ENCODE measurements at regions not wholly inside any gene's neighbourhood (a gene's known extent, or its start where the extent isn't known, plus 50 kb on each side); places are given as distances from the start of the nearest gene placed in this dataset.

DNA sequence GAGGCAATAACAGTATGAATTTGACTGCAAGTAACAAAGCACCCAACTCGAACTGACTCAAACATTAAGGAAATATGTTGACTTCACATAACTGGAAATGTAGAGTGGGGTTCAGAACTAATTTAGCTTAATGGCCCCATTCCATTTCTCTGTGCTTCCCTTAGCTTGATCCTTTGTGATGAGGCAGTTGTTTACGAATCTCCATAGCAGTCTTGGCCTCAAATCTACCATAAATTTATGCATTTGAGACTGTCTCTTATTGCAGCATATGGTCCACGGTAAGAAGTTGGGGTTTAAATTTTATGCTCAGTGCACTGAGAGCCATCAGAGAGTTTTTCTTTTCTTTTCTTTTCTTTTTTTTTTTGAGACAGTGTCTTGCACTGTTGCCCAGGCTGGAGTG is 148.7 kb upstream of the POU1F1 start:
- H2AFZ ChIP-seq (ENCODE audit: low read depth, low read length): no peak overlapping the region
- no peak overlapping the region for H3K9ac ChIP-seq (ENCODE audit: low read length)
- no peaks in the 10 kb centered on the region for H3K9me3 ChIP-seq (ENCODE audit: low read length)
- TF ChIP-seq, protein P1, sequence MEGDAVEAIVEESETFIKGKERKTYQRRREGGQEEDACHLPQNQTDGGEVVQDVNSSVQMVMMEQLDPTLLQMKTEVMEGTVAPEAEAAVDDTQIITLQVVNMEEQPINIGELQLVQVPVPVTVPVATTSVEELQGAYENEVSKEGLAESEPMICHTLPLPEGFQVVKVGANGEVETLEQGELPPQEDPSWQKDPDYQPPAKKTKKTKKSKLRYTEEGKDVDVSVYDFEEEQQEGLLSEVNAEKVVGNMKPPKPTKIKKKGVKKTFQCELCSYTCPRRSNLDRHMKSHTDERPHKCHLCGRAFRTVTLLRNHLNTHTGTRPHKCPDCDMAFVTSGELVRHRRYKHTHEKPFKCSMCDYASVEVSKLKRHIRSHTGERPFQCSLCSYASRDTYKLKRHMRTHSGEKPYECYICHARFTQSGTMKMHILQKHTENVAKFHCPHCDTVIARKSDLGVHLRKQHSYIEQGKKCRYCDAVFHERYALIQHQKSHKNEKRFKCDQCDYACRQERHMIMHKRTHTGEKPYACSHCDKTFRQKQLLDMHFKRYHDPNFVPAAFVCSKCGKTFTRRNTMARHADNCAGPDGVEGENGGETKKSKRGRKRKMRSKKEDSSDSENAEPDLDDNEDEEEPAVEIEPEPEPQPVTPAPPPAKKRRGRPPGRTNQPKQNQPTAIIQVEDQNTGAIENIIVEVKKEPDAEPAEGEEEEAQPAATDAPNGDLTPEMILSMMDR (IDR thresholded peaks at IDR 0.05; ENCODE audit: poor library complexity, severe bottlenecking): no peak
- TF ChIP-seq POLR2AphosphoS5 (IDR thresholded peaks at IDR 0.05): no peak
- TF ChIP-seq, protein P2, sequence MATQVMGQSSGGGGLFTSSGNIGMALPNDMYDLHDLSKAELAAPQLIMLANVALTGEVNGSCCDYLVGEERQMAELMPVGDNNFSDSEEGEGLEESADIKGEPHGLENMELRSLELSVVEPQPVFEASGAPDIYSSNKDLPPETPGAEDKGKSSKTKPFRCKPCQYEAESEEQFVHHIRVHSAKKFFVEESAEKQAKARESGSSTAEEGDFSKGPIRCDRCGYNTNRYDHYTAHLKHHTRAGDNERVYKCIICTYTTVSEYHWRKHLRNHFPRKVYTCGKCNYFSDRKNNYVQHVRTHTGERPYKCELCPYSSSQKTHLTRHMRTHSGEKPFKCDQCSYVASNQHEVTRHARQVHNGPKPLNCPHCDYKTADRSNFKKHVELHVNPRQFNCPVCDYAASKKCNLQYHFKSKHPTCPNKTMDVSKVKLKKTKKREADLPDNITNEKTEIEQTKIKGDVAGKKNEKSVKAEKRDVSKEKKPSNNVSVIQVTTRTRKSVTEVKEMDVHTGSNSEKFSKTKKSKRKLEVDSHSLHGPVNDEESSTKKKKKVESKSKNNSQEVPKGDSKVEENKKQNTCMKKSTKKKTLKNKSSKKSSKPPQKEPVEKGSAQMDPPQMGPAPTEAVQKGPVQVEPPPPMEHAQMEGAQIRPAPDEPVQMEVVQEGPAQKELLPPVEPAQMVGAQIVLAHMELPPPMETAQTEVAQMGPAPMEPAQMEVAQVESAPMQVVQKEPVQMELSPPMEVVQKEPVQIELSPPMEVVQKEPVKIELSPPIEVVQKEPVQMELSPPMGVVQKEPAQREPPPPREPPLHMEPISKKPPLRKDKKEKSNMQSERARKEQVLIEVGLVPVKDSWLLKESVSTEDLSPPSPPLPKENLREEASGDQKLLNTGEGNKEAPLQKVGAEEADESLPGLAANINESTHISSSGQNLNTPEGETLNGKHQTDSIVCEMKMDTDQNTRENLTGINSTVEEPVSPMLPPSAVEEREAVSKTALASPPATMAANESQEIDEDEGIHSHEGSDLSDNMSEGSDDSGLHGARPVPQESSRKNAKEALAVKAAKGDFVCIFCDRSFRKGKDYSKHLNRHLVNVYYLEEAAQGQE (IDR thresholded peaks at IDR 0.05; ENCODE audit: borderline replicate concordance): no peak
- no peaks in the 10 kb centered on the region for H3K9me2 ChIP-seq (ENCODE audit: insufficient read depth, low read length)
- no peaks in the 10 kb centered on the region for H3K79me2 ChIP-seq (replicated peaks; ENCODE audit: insufficient read depth, low read length)
- no peaks in the 10 kb centered on the region for H3K36me3 ChIP-seq (ENCODE audit: insufficient read depth, low read length)
- no peaks in the 10 kb centered on the region for H3K27me3 ChIP-seq (ENCODE audit: insufficient read depth, low read depth, low read length)
- H3K27ac ChIP-seq (ENCODE audit: low read length): no peak overlapping the region
- H3K4me2 ChIP-seq (ENCODE audit: low read length): no peak overlapping the region
- no peaks in the 10 kb centered on the region for H4K20me1 ChIP-seq (ENCODE audit: insufficient read depth)
- H3F3A ChIP-seq (ENCODE audit: insufficient read depth, low read length, poor library complexity, severe bottlenecking): no peaks in the 10 kb centered on the region
- no peak overlapping the region for H3K4me3 ChIP-seq (ENCODE audit: low read length)

DNA sequence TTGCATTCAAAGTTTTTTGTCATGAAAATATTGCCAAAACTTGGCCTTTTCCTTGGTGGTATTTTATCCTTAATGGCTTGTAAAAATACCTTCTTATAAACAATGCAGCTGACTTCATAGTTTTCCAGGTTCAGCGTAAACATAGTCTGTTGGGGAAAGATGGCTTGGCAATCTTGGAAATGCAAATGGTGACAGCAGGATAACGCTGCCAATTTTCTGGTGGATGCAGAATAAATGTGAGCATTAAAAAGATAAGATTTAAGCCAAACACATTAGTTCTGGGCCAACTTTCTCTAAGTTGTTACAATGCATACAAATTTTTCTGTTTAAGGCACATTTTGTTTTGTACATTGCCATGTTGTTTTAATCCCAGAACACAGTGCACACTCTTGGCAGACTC is 147.0 kb upstream of the POU1F1 start:
- Histone ChIP-seq H3K4me2 (ENCODE audit: low read length) (no peak overlapping the region), H3K36me3 (ENCODE audit: insufficient read depth, low read length) (no peaks in the 10 kb centered on the region), H3K27me3 (ENCODE audit: insufficient read depth, low read depth, low read length) (no peaks in the 10 kb centered on the region), H3F3A (ENCODE audit: insufficient read depth, low read length, poor library complexity, severe bottlenecking) (no peaks in the 10 kb centered on the region), H2AFZ (ENCODE audit: low read depth, low read length) (no peak overlapping the region), H3K9me3 (ENCODE audit: low read length) (no peaks in the 10 kb centered on the region), H3K9ac (ENCODE audit: low read length) (no peak overlapping the region), H3K27ac (ENCODE audit: low read length) (no peak overlapping the region), H3K9me2 (ENCODE audit: insufficient read depth, low read length) (no peaks in the 10 kb centered on the region), H3K4me3 (ENCODE audit: low read length) (no peak overlapping the region), H3K79me2 (replicated peaks; ENCODE audit: insufficient read depth, low read length) (no peaks in the 10 kb centered on the region), H4K20me1 (ENCODE audit: insufficient read depth) (no peaks in the 10 kb centered on the region)
- TF ChIP-seq MXI1 (conservative IDR thresholded peaks at IDR 0.05; ENCODE audit: poor library complexity, severe bottlenecking) (no peak), SMC3 (conservative IDR thresholded peaks at IDR 0.05; ENCODE audit: poor library complexity) (no peak), TAF1 (IDR thresholded peaks at IDR 0.05; ENCODE audit: low read depth) (no peak), POLR2AphosphoS5 (IDR thresholded peaks at IDR 0.05) (no peak), EP300 (conservative IDR thresholded peaks at IDR 0.05; ENCODE audit: poor library complexity, severe bottlenecking) (no peak), RAD21 (conservative IDR thresholded peaks at IDR 0.05) (no peak), EZH2 (IDR thresholded peaks at IDR 0.05; ENCODE audit: borderline replicate concordance, insufficient read depth, low read length, poor library complexity, severe bottlenecking) (no peak)
- TF ChIP-seq, protein P2 (IDR thresholded peaks at IDR 0.05; ENCODE audit: borderline replicate concordance): no peak
- TF ChIP-seq, protein P1 (IDR thresholded peaks at IDR 0.05; ENCODE audit: poor library complexity, severe bottlenecking): no peak

Data from neural cell (in vitro differentiated cells).